Astrocyte of the spinal cord (primary cell): ENCODE measurements at regions not wholly inside any gene's neighbourhood (a gene's known extent, or its start where the extent isn't known, plus 50 kb on each side); places are given as distances from the start of the nearest gene placed in this dataset.

Source experiments
- DNase-seq: peaks from one replicate; pipeline ENCODE4 v3.0.0; 2011; ENCODE audit warnings: low read depth, low spot score
- H3K4me3 ChIP-seq: 2 replicates; pipeline ENCODE4 v1.5.1; 2011; ENCODE audit warnings: low read depth, mild to moderate bottlenecking, low read length, moderate library complexity
- CTCF ChIP-seq: IDR thresholded peaks from 2 replicates; pipeline ENCODE4 v1.5.1; 2012; ENCODE audit warnings: low read depth, mild to moderate bottlenecking, low read length, inconsistent platforms
- in situ Hi-C: cut with HindIII; loops from 2 replicates; pipeline ENCODE4 v1.10.0; 2017; ENCODE audit warnings: low sequenced_read_pairs

- no peak for TF ChIP-seq CTCF
- H3K4me3 ChIP-seq = no peak overlapping the region
- no peak for DNase-seq
- in situ Hi-C loops = no loop called here
These were observed 123.6 kb downstream of the XCL2 start for GRCh38 chr1:168420177-168420576.

GRCh38 chr1:168419736-168420135 is 124.1 kb downstream of the XCL2 start:
- no peak for DNase-seq
- in situ Hi-C loops = no loop called here
- no peak overlapping the region for H3K4me3 ChIP-seq
- no peak for TF ChIP-seq CTCF

GRCh38 chr1:168416220-168416619 is 127.6 kb downstream of the XCL2 start:
- TF ChIP-seq CTCF = no peak
- DNase-seq = no peak
- no peak overlapping the region for H3K4me3 ChIP-seq
- in situ Hi-C loops = no loop called here

- H3K4me3 ChIP-seq = no peak overlapping the region
- in situ Hi-C loops = no loop called here
- no peak for DNase-seq
- no peak for TF ChIP-seq CTCF
These were observed 128.9 kb downstream of the XCL2 start for GRCh38 chr1:168414914-168415313.

GRCh38 chr1:168410464-168410863 is 129.8 kb downstream of the TBX19 start:
- no peak for DNase-seq
- TF ChIP-seq CTCF = no peak
- in situ Hi-C loops = no loop called here
- no peak overlapping the region for H3K4me3 ChIP-seq

- in situ Hi-C loops = no loop called here
- TF ChIP-seq CTCF = no peak
- peak; percentile 53 for DNase-seq
- H3K4me3 ChIP-seq = no peak overlapping the region
These were observed 128.2 kb downstream of the TBX19 start for GRCh38 chr1:168408884-168409283.

- no peak for DNase-seq
- H3K4me3 ChIP-seq = no peak overlapping the region
- TF ChIP-seq CTCF = no peak
- in situ Hi-C loops = no loop called here
These were observed 127.8 kb downstream of the TBX19 start for GRCh38 chr1:168408539-168408865.
